Gastrocnemius medialis (tissue), 4 donors: ENCODE measurements at regions not wholly inside any gene's neighbourhood (a gene's known extent, or its start where the extent isn't known, plus 50 kb on each side); places are given as distances from the start of the nearest gene placed in this dataset.

ENCODE experiments used
- CTCF ChIP-seq, 5 experiments: fragments of 450-650 bp in 3 of 5; fragments of 200-600 bp in 2 of 5; sonication (generic) in 2 of 5; IDR thresholded peaks in 4 of 5; conservative IDR thresholded peaks in 1 of 5; 1 replicate in 4 of 5; 2 replicates in 1 of 5; pipeline ENCODE4 v1.5.1; 2016 to 2019; ENCODE audit warnings: antibody characterized with exemption in 5 of 5, mild to moderate bottlenecking in 3 of 5, moderate library complexity in 3 of 5
- POLR2A ChIP-seq, 2 donors: fragments of 450-650 bp; IDR thresholded peaks; one replicate each; pipeline ENCODE4 v1.6.1; 2017; ENCODE audit warnings: antibody characterized with exemption in 2 of 2, mild to moderate bottlenecking in 2 of 2, moderate library complexity in 2 of 2

- no peak for TF ChIP-seq CTCF (IDR thresholded peaks at IDR 0.05 in 4 of 5, conservative IDR thresholded peaks at IDR 0.05 in 1 of 5)
- no peak for TF ChIP-seq POLR2A (IDR thresholded peaks at IDR 0.05)
Measured at GRCh38 chr3:135326851-135327250, 531.8 kb downstream of the EPHB1 start.
